GM21526 (cell line): ENCODE measurements at regions not wholly inside any gene's neighbourhood (a gene's known extent, or its start where the extent isn't known, plus 50 kb on each side); places are given as distances from the start of the nearest gene placed in this dataset.
"Not testable (repeated sequence)": the region's sequence is repeated elsewhere in the genome, so short reads cannot be mapped to it uniquely, and the experiment has no call there.

ENCODE experiments used
- ATAC-seq: cut with Tn5 transposase; IDR thresholded peaks from one replicate; pipeline ENCODE4 v1.9.1; 2021; ENCODE audit warnings: moderate library complexity; ENCODE audit not compliant: unreplicated experiment, low FRiP score

GRCh38 chr7:81201188-81201587 is 282.3 kb upstream of the SEMA3C start:
- no peak for ATAC-seq

DNA sequence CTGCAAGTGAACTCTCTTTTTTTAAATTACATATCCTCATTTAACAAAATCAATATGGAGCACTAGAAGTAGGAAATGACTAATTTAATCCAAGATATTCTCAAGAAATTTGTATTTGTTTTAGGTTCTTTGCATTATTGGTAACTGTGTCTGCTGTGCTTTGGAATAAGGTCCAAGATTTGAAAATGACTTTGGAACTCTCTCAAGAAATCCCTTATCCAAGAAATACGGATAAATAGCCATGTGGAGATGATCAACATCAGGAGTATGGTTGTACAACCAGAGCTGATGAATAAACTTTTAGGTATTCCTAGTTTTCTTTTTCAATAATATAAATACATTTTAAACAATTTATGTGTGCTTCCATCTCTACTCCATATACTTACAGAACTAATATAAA is 279.9 kb upstream of the SEMA3C start:
- ATAC-seq: no peak

GRCh38 chr7:81197266-81197665 is 278.4 kb upstream of the SEMA3C start:
- no peak for ATAC-seq

DNA sequence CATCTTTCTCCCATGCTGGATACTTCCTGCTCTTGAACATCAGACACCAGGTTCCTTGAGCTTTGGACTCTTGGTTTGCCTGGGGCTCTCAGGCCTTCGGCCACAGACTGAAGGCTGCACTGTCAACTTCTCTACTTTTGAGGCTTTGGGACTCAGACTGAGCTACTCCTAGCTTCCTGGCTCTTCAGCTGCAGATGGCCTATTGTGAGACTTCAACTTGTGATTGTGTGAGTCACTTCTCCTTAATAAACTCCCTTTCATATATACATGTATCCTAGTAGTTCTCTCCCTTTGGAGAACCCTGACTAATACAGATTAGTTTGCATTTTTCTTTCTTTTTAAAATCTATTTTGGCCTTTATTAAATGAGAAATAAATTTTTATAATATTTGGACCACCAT is 276.2 kb upstream of the SEMA3C start:
- no peak for ATAC-seq

- no peak for ATAC-seq
Measured at GRCh38 chr7:81190997-81191768, 272.3 kb upstream of the SEMA3C start.

GRCh38 chr7:81187753-81188152 is 268.9 kb upstream of the SEMA3C start:
- no peak for ATAC-seq

GRCh38 chr7:81186691-81187090 is 267.8 kb upstream of the SEMA3C start:
- ATAC-seq: no peak

DNA sequence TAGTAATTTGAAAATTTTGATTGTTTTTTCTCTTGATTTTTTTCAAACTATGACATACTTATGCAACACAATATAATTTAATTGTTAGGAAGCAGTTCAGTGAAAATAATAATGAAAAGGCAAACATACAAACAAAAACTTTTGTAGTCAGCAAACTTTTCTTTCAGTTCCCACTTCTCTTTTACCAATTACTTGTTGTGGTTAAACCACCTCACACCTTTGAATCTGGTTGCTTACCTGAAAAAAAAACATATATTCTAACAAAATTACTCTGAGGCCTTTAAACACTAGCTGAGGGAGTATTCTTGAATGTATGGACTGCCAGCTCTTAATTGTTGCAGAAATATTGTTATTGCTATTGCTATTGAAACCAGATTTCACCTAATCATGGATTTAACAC is 266.2 kb upstream of the SEMA3C start:
- no peak for ATAC-seq

DNA sequence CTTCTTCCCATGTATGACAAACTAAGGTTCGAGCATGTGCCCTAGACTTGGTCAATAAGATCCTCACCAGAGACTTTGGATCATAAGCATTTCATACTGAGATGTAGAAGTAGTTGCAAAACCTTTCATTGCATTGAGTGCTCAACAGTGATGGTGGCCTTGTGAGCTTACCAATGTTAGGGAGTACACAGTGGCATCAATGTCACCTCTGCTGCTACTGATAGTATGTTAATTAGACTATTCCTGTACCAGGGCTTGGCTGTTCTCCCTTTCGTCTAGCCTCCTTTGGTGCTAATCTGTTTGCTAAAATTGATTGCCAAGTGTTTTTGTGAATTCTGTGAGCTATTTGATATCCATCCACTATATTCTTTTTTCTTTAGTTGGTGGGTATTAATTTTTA is 264.5 kb upstream of the SEMA3C start:
- no peak for ATAC-seq

DNA sequence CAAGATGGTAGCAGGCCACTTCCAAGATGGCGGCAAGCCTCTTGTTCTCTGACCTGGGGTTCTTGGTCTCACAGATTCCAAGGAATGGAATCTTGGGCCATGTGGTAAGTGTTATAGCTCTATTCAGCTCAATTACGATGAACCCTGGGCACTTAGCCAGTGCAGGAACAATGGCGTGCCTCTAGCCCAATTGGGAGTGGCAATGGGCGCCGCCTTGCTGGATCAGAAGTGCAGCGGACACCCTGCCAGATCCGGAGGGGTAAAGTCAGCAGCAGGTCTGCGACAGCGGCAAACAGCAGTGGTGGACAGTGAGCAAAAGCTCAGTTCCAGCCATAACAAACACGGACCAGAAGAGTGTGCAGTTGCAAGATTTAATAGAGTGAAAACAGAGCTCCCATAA is 263.2 kb upstream of the SEMA3C start:
- not testable (repeated sequence) for ATAC-seq

DNA sequence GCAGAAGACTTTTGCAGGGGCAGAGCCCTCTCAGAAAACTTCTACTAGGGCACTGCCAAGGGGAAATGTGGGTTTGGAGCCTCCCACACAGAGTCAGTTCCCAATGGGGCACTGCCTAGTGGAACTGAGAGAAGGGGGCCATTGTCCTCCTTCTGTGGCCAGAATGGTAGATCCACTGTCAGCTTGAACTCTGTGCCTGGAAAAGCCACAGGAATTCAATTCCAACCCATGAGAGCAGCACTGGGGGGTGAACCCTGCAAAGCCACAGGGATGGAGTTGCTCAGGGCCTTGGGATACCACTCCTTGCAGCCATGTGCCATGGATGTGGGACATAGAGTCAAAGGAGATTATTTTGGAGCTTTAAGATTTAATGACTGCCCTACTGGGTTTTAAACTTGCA is 262.2 kb upstream of the SEMA3C start:
- no peak for ATAC-seq

- ATAC-seq: no peak
Measured at GRCh38 chr7:81180573-81180972, 261.7 kb upstream of the SEMA3C start.

DNA sequence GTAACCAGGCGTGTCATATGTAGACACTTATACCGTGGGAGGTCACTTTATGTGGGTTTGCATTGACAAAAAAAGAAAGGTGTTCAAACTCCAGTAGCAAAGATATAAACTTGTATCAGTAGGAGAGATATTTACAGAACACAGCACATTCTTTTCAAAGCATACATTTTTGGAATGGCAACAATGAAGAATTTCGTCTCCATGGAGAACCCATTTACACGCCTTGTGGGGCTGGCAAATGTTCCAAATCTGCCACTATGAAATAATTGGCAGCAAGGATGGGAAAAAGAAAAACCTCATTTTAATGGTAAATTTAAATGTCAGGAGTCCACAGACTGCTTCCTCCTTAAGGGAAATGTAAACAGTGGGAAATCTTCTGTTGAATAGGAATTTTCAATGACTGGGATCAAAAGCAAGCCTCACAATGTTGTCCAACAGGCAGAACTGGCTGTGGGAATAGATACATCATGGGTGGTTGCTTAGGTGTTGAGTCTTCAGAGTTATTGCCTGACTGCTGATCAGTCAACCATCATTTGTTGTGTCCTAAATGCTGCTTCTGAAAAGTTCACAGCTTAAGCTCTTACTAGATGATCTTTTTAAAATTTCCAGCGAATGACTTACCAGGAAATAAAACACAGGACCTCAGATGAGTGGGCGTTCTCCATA is 256.6 kb upstream of the SEMA3C start:
- no peak for ATAC-seq

DNA sequence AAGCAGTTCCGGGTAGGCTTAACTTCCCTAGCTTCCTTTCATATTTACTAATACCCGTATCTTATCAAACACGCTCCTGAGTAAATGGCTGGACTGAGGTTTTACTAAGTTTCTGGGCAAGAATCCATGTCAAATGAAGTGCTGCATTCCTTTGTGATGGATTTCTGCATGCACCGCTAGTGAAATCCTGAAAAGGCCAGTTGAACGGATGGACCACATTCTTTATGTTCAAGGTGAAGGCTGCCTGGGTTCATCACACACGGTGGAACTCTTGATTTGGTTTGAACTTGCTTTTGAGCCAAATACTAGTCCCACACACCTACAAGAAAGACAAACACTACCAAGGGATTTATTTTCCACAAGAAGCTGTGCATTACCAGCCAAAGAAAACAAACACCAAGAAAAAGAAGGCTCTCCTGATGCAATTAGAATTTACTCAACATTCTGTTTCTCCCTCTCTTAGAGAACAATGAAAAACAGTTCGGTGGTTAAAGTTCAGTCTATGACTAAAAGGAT is 255.0 kb upstream of the SEMA3C start:
- no peak for ATAC-seq

GRCh38 chr7:81170291-81170690 is 251.4 kb upstream of the SEMA3C start:
- no peak for ATAC-seq

DNA sequence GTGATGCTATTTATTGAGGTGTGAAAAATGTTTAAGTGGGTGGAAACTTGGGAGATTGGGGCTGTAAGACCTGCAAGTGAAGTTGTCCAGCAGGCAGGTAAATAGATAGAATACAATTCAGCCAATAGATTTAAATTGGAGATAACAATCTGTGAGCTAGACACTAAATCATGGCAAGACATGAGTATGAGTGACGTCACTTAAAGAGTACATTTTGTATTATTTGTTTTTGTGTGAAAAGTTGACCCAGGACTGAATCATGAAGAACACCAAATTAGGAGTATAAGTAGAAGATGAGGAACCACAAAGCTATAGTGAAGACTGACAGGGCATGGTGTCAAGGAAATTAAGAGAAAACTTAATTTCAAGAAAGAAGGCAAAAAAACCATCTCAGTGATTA is 249.1 kb upstream of the SEMA3C start:
- no peak for ATAC-seq

DNA sequence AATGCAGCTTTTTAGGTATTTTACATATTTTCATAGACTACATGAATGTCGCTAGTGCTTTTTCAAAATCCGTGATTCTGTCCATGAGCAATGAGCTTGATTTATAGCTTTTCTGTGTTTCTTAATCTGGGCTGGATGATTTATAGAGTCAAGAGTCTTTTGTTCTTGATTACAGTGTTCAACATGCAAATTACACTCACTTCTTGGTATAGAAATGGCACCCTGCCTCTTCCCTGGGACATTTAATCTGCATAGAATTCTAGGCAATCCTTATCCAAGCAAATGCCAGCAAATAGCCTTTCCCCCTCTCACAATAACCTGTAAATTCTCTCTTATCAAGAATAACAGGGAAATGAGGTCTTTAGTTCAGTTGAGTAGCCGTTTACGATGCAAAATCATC is 246.2 kb upstream of the SEMA3C start:
- ATAC-seq: no peak

- ATAC-seq: no peak
Measured at GRCh38 chr7:81162771-81163525, 244.1 kb upstream of the SEMA3C start.

DNA sequence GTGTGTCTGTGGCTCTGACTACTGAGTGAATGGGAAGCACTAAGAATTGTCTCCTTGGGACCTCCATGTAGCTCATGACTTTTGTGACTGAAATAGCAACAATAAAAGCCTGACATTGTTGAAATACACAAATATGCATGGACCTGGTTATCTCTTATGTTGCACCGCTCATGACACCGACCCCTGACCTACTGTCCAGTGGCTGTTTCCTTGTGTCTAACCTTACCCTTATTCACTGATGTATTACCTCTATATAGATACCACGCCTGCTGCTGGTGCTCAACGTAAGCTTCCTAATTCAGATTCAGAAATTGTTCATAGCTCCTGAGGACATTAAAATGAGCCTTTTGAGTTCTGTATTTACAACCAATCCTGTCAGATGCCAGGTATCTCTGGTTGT is 243.4 kb upstream of the SEMA3C start:
- ATAC-seq: no peak

DNA sequence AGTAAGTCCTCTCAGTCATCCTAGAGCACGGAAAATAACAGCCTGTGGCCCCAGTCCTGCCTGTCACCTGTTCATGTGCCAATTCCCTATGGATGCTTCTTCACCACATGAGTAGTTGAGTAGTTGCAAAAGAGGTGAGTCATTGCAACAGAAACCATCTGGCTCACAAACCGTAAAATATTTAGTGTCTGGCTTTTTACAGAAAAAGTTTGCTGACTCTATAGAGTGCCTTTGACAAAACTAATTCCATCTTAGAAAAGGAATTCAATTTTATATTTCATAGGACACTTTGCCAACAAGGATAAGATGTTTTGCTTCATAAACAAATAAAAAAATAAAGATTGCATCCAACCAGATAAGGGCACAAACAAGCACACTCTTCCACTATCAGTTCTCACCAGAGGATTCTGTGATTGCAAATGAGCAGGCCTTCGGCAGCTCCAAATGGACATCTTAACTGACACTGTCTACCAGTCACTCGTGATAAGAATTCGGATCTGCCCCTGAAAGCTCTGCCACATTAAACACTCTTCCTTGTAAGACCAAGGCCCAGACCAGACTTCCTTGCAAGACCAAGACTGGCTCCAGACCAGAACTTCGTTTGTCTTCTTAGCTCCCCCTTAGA is 242.7 kb upstream of the SEMA3C start:
- no peak for ATAC-seq

- no peak for ATAC-seq
Measured at GRCh38 chr7:81159402-81159801, 240.6 kb upstream of the SEMA3C start.
